ENCODE measurements at regions not wholly inside any gene's neighbourhood (a gene's known extent, or its start where the extent isn't known, plus 50 kb on each side); places are given as distances from the start of the nearest gene placed in this dataset.

DNA sequence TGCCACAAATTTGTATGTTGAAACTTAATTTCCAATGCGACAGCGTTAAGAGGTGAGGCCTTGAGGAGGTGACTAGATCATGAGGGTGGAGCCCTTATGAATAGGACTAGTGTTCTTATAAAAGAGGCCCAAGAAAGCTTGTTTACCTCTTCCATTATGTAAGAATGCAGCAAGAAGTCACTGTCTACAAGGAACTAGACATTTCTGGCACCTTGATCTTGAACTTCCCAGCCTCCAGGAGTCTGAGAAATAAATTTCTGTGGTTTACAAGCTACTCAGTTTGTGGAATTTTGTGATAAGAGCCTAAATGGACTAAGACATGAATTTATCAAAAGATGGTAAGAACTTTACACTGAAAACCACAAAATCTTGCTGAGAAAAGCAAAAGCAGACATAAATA, 173.6 kb upstream of the SGK1 start:
- no peak for ATAC-seq
- no peak for TF ChIP-seq TOX (CRISPR knock-in tag; IDR thresholded peaks at IDR 0.05; ENCODE audit: borderline replicate concordance)
- no peak for TF ChIP-seq ZNF565 (CRISPR knock-in tag; conservative IDR thresholded peaks at IDR 0.05; ENCODE audit: low read depth)
- TF ChIP-seq OSR1 (CRISPR knock-in tag; IDR thresholded peaks at IDR 0.05) = no peak
- no peak for TF ChIP-seq ZNF70 (CRISPR knock-in tag; IDR thresholded peaks at IDR 0.05)
- TF ChIP-seq ZNF8 (CRISPR knock-in tag; IDR thresholded peaks at IDR 0.05) = no peak
- TF ChIP-seq, protein P1, sequence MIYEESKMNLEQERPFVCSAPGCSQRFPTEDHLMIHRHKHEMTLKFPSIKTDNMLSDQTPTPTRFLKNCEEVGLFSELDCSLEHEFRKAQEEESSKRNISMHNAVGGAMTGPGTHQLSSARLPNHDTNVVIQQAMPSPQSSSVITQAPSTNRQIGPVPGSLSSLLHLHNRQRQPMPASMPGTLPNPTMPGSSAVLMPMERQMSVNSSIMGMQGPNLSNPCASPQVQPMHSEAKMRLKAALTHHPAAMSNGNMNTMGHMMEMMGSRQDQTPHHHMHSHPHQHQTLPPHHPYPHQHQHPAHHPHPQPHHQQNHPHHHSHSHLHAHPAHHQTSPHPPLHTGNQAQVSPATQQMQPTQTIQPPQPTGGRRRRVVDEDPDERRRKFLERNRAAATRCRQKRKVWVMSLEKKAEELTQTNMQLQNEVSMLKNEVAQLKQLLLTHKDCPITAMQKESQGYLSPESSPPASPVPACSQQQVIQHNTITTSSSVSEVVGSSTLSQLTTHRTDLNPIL (CRISPR knock-in tag; IDR thresholded peaks at IDR 0.05; ENCODE audit: low read depth) = no peak
- no peak for TF ChIP-seq RARB (CRISPR knock-in tag; IDR thresholded peaks at IDR 0.05)
- no peak for TF ChIP-seq ZFP30 (CRISPR knock-in tag; IDR thresholded peaks at IDR 0.05)
- TF ChIP-seq ZC3H10 (CRISPR knock-in tag; IDR thresholded peaks at IDR 0.05) = no peak
- no peak for TF ChIP-seq ZFP3 (CRISPR knock-in tag; IDR thresholded peaks at IDR 0.05)
- TF ChIP-seq BACH2 (CRISPR knock-in tag; IDR thresholded peaks at IDR 0.05; ENCODE audit: borderline replicate concordance) = no peak
- no peak for TF ChIP-seq SNAI2 (CRISPR knock-in tag; IDR thresholded peaks at IDR 0.05)
- TF ChIP-seq PPARA (CRISPR knock-in tag; IDR thresholded peaks at IDR 0.05; ENCODE audit: borderline replicate concordance) = no peak
- TF ChIP-seq, protein P2, sequence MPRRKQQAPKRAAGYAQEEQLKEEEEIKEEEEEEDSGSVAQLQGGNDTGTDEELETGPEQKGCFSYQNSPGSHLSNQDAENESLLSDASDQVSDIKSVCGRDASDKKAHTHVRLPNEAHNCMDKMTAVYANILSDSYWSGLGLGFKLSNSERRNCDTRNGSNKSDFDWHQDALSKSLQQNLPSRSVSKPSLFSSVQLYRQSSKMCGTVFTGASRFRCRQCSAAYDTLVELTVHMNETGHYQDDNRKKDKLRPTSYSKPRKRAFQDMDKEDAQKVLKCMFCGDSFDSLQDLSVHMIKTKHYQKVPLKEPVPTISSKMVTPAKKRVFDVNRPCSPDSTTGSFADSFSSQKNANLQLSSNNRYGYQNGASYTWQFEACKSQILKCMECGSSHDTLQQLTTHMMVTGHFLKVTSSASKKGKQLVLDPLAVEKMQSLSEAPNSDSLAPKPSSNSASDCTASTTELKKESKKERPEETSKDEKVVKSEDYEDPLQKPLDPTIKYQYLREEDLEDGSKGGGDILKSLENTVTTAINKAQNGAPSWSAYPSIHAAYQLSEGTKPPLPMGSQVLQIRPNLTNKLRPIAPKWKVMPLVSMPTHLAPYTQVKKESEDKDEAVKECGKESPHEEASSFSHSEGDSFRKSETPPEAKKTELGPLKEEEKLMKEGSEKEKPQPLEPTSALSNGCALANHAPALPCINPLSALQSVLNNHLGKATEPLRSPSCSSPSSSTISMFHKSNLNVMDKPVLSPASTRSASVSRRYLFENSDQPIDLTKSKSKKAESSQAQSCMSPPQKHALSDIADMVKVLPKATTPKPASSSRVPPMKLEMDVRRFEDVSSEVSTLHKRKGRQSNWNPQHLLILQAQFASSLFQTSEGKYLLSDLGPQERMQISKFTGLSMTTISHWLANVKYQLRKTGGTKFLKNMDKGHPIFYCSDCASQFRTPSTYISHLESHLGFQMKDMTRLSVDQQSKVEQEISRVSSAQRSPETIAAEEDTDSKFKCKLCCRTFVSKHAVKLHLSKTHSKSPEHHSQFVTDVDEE (CRISPR knock-in tag; IDR thresholded peaks at IDR 0.05) = no peak
- no peak for TF ChIP-seq ESRRG (CRISPR knock-in tag; IDR thresholded peaks at IDR 0.05)

- no peak for TF ChIP-seq ZFP3 (CRISPR knock-in tag; IDR thresholded peaks at IDR 0.05)
- TF ChIP-seq ZNF8 (CRISPR knock-in tag; IDR thresholded peaks at IDR 0.05) = no peak
- TF ChIP-seq BACH2 (CRISPR knock-in tag; IDR thresholded peaks at IDR 0.05; ENCODE audit: borderline replicate concordance) = no peak
- no peak for TF ChIP-seq ZC3H10 (CRISPR knock-in tag; IDR thresholded peaks at IDR 0.05)
- TF ChIP-seq ESRRG (CRISPR knock-in tag; IDR thresholded peaks at IDR 0.05) = no peak
- ATAC-seq = no peak
These were observed 164.8 kb upstream of the SGK1 start for GRCh38 chr6:134482593-134483270.

- TF ChIP-seq CSDC2 (CRISPR knock-in tag; IDR thresholded peaks at IDR 0.05) = no peak
- no peak for TF ChIP-seq OSR1 (CRISPR knock-in tag; IDR thresholded peaks at IDR 0.05)
- no peak for TF ChIP-seq ZC3H10 (CRISPR knock-in tag; IDR thresholded peaks at IDR 0.05)
- no peak for TF ChIP-seq TOX (CRISPR knock-in tag; IDR thresholded peaks at IDR 0.05; ENCODE audit: borderline replicate concordance)
- no peak for TF ChIP-seq RARB (CRISPR knock-in tag; IDR thresholded peaks at IDR 0.05)
- no peak for TF ChIP-seq PATZ1 (CRISPR knock-in tag; IDR thresholded peaks at IDR 0.05; ENCODE audit: borderline replicate concordance)
- TF ChIP-seq GLIS3 (CRISPR knock-in tag; IDR thresholded peaks at IDR 0.05) = no peak
- TF ChIP-seq BACH2 (CRISPR knock-in tag; IDR thresholded peaks at IDR 0.05; ENCODE audit: borderline replicate concordance) = no peak
- TF ChIP-seq ZNF565 (CRISPR knock-in tag; conservative IDR thresholded peaks at IDR 0.05; ENCODE audit: low read depth) = no peak
- no peak for TF ChIP-seq PPARA (CRISPR knock-in tag; IDR thresholded peaks at IDR 0.05; ENCODE audit: borderline replicate concordance)
- TF ChIP-seq POU6F1 (CRISPR knock-in tag; IDR thresholded peaks at IDR 0.05; ENCODE audit: borderline replicate concordance, low read depth) = no peak
- TF ChIP-seq ARNTL (CRISPR knock-in tag; IDR thresholded peaks at IDR 0.05; ENCODE audit: borderline replicate concordance, low read depth) = no peak
- no peak for TF ChIP-seq ZNF8 (CRISPR knock-in tag; IDR thresholded peaks at IDR 0.05)
- TF ChIP-seq ZNF70 (CRISPR knock-in tag; IDR thresholded peaks at IDR 0.05) = no peak
- TF ChIP-seq ISL1 (CRISPR knock-in tag; IDR thresholded peaks at IDR 0.05) = no peak
- ATAC-seq = no peak
These were observed 164.1 kb upstream of the SGK1 start for GRCh38 chr6:134481966-134482365.

All from SK-N-SH treated with all-trans-retinoic acid at 6 μM for 48 hours (cell line).